GM19239 (cell line): ENCODE measurements at regions not wholly inside any gene's neighbourhood (a gene's known extent, or its start where the extent isn't known, plus 50 kb on each side); places are given as distances from the start of the nearest gene placed in this dataset.

ENCODE experiments used
- DNase-seq: peaks from one replicate; pipeline ENCODE4 v3.0.0; 2011; ENCODE audit warnings: low spot score; ENCODE audit not compliant: insufficient read length
- FAIRE-seq: peaks from 2 replicates; lab custom pipeline; 2011; peaks lifted over from hg19 to GRCh38; lab: Jason Lieb, UNC

- no peak for FAIRE-seq
- no peak for DNase-seq
These were observed 128.5 kb downstream of the NUDT12 start for GRCh38 chr5:103434057-103434456.

GRCh38 chr5:103433211-103433610, 129.4 kb downstream of the NUDT12 start:
- FAIRE-seq (no peak), DNase-seq (no peak)

- FAIRE-seq: no peak
- no peak for DNase-seq
These were observed 133.7 kb downstream of the NUDT12 start for GRCh38 chr5:103428923-103429322.

GRCh38 chr5:103428411-103428871, 134.1 kb downstream of the NUDT12 start:
- FAIRE-seq (no peak), DNase-seq (no peak)

- no peak for DNase-seq
- FAIRE-seq: no peak
These were observed 135.3 kb downstream of the NUDT12 start for GRCh38 chr5:103427326-103427725.

- no peak for DNase-seq
- no peak for FAIRE-seq
These were observed 136.7 kb downstream of the NUDT12 start for GRCh38 chr5:103425686-103426454.

- no peak for DNase-seq
These were observed 138.0 kb downstream of the NUDT12 start for GRCh38 chr5:103424453-103425205.

GRCh38 chr5:103424026-103424425, 138.6 kb downstream of the NUDT12 start:
- no peak for FAIRE-seq
- DNase-seq: no peak

More at GRCh38 chr5:103424453-103425205, 138.0 kb downstream of the NUDT12 start:
- FAIRE-seq: no peak

- FAIRE-seq (no peak), DNase-seq (no peak)
These were observed 139.8 kb downstream of the NUDT12 start for GRCh38 chr5:103422756-103423155.

GRCh38 chr5:103414604-103415003, 148.0 kb downstream of the NUDT12 start:
- no peak for DNase-seq
- FAIRE-seq: no peak

GRCh38 chr5:103411711-103412110, 150.9 kb downstream of the NUDT12 start:
- DNase-seq (no peak), FAIRE-seq (no peak)

- FAIRE-seq: peak; percentile 18
These were observed 151.6 kb downstream of the MACIR start for GRCh38 chr5:103410172-103410571.

GRCh38 chr5:103409013-103409670, 150.6 kb downstream of the MACIR start:
- DNase-seq (no peak), FAIRE-seq (no peak)

More at GRCh38 chr5:103410172-103410571, 151.6 kb downstream of the MACIR start:
- no peak for DNase-seq

- DNase-seq: no peak
- FAIRE-seq: peak; percentile 8
These were observed 149.8 kb downstream of the MACIR start for GRCh38 chr5:103408408-103408807.

GRCh38 chr5:103407402-103407801, 148.8 kb downstream of the MACIR start:
- DNase-seq (no peak), FAIRE-seq (no peak)

GRCh38 chr5:103404483-103404882, 145.9 kb downstream of the MACIR start:
- DNase-seq (no peak), FAIRE-seq (no peak)

GRCh38 chr5:103402851-103403250, 144.3 kb downstream of the MACIR start:
- FAIRE-seq: no peak
- no peak for DNase-seq

GRCh38 chr5:103397739-103398581, 139.4 kb downstream of the MACIR start:
- DNase-seq: no peak
- no peak for FAIRE-seq

GRCh38 chr5:103394676-103395075, 136.1 kb downstream of the MACIR start:
- no peak for DNase-seq
- FAIRE-seq: no peak
